SHP77 (cell line): ENCODE measurements at regions not wholly inside any gene's neighbourhood (a gene's known extent, or its start where the extent isn't known, plus 50 kb on each side); places are given as distances from the start of the nearest gene placed in this dataset.

Source experiments
- DNase-seq, 2 experiments: peaks; one replicate each; lab custom pipeline; 2025; lab: John Stamatoyannopoulos, UW

DNA sequence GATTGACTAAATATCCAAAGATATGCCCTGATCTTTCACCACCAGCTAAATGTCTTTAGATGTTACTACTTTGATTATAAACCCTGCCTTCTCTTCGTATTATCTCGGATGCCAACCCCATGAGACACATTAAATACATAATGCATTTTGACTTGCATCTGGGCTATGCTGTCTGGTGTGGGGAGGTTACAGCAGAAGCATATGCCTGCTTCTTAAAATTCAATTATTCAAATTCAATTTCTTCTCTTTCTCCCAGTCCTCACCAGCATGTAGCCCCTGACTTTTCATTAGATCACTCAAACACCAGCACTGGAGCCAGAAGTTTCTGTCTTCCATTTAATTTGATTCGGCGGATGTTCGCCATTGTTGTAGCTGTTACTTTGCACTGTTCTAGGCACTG, 360.7 kb upstream of the CAMK1G start:
- DNase-seq, result no peak

DNA sequence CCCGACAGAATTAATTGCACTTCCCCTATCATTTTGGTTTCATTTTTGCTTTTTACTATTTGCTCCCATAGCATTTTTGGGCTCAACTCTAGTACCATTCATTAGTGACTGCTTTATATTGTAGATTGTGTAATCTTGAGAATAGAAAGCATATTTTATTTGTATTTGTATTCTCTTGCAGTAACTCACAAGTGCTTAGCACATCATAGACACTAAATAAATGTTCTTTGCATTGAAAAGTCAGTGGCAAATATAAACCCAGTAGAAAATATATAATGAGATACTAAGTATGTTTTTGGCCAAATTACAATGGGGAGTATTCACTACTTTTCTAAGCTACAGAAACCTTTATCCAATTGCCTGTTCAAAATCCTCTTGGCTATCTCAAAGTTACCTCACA, 359.7 kb upstream of the CAMK1G start:
- no peak for DNase-seq

DNA sequence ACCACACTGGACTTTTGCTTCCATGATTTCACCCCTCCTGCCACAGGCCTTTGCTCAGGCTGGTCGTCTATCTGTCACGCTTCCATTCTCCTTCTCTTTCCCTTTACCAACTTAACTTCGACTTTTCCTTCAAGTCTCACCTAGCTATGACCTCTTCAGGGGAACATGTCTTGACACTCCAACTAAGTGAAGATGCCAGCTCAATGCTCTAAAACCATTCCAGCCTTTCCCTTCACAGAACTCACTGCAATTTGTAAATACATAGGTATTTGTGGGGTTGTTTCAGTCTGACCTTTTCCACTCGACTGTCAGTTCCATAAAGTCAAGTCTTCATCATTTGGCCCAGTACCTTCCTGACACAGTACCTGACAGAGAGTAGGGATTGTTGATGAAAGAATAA, 358.6 kb upstream of the CAMK1G start:
- no peak for DNase-seq

GRCh38 chr1:209227171-209227570, 356.3 kb upstream of the CAMK1G start:
- DNase-seq, result no peak

- DNase-seq, result no peak
Measured at GRCh38 chr1:209227941-209228340, 355.6 kb upstream of the CAMK1G start.

- DNase-seq, result no peak
Measured at GRCh38 chr1:209229494-209230061, 353.9 kb upstream of the CAMK1G start.

- DNase-seq, result no peak
Measured at GRCh38 chr1:209230314-209230713, 353.2 kb upstream of the CAMK1G start.

DNA sequence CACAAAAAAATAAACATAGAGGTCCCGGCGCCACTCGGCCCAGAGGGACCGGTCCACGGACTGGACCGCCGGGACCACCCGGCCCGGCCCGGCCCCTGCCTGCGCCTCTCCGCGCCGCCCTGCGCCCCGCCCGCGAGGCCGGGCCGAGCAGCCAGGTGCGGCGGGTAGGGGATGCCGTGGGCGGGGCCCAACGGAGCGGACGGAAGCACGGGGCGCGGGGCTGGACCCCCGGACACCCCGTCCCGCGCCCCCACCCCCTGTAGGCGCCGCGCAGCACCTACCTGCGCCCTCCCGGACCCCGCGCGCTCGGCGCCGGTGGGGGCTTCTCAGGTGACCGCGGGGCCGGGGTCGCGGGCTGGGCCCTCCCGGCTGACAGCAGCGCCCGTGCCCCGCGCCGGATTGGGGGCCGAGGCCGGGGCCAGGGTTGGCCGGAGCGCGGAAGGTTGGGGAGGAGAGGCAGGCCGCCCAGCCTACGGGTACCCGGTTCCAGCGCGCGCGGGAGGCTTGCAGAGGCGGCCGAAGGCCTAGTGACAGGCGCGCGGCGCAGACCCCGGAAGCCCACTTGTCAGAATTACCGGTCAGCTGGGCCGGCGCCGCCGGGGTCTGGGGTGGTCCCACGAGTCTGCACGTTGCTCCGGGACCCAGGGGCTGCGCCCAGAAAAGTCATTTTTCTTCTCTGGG, 351.9 kb upstream of the CAMK1G start:
- no peak for DNase-seq

DNA sequence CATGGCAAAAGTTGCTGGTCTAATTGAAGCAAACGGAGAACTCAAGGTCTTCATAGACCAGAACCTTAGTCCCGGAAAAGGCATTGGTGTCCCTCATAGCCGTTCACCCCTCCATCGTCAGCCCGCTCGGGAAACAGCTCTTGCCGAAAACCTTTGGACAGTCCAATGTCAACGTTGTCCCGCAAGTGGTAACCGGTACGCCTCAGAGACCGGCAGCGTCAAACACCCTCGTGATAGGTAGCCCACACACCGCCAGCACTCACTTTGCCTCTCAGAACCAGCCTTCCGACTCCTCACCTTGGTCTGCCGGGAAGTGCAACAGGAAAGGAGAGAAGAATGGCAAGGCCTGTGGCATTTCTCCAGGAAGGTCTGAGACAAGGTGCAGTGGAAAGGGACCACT, 351.3 kb upstream of the CAMK1G start:
- no peak for DNase-seq

GRCh38 chr1:209232759-209233158, 350.8 kb upstream of the CAMK1G start:
- DNase-seq, result no peak

GRCh38 chr1:209235166-209235565, 348.3 kb upstream of the CAMK1G start:
- DNase-seq, result no peak

- no peak for DNase-seq
Measured at GRCh38 chr1:209238356-209238755, 345.2 kb upstream of the CAMK1G start.

DNA sequence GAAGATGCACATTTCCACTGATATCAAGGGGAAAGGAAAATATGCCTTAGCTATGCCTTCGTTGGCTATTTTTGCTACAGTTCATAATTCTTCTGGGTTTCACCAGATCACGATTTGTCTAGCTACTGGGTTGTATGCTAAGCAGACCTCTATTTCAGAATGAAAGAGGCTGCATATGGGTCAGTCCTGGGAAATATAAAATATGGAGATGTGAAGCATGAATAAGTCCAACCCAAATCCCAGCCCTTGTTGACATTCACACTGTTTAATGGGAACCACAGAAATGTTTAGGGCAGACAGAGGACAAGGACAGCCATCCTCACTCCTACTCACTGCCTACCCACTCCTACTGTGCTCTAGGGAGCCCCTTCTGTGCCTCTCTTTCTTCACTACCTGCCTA, 343.2 kb upstream of the CAMK1G start:
- no peak for DNase-seq

DNA sequence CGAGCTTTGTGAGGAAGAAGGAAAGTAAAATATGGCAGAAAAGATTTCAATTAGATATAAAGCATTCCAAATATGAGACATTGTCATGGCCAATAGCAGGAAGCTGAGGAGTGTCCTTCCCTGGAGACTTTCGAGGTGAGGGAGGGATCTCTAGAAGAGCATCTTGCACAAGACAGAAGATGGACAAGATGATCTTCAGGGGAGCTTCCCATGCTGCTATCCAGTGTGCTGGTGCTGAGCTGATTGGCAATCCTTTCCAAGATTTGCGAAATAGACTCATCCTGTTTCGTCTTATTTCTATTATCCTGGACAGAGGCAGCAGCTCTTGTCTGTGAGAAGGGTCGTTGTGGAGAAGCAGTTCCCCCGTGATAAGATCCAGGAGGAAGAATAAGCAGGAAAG, 342.0 kb upstream of the CAMK1G start:
- DNase-seq, result no peak

DNA sequence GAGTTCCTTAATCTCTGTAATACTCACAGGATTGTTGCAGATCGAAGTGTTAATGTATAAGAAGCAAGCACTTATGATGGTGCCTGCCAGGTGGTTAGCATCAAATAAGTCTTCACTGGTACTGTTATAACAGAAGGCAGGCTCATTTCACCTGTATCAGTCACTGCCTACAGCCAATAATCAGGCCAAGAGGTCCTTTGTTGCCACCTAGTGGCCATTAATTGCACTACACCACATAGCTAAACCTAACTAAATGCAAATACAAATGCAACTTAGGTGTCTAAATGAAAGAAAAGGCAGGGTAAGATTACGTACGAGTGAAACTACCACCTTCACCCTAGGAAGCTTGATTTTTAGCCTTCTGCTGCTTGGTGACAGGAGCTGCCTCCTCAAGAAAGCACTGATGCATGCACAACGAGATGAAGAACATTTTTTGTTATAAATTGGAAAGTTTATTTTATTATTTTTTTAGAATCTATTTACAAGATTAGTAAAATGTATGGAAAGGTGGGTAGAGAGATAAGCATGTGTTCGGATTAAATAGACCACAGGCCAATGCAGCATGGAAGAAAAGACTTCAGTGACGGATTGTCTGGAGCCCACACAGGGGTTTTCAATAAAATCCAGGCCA, 334.8 kb upstream of the CAMK1G start:
- DNase-seq, result peak; percentile 46 to 59

GRCh38 chr1:209249280-209249670, 334.2 kb upstream of the CAMK1G start:
- no peak for DNase-seq

DNA sequence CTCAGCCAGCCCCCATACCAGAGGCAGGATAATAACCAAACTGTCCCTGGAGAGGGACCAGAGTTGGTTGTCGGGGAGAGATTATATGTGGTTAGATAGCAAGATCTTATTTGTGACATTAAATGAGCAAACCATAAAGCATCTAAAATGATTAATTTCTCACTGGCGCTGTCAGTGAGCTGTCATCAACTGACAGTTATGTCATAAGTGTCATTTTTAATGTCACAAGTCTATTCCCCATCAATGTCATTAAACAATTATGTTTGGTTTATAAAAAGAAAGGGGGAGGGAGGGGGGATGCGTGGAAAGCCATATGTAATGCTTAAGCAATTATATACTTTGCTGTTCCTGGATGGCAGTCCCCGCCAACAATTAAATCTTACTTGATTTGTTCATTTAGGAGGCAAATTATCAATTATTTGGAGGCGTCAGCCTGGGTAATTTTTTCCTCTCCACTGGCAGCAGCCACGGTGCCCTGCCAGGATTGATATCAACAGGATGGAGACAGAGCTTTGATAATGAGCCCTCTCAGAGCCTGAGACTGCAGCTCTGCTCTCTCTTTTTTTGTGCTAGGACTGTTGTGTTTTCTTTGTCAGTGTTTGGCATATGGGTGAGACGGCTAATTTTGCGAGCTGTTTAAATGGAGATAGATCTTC, 333.6 kb upstream of the CAMK1G start:
- DNase-seq, result no peak

GRCh38 chr1:209250861-209251636, 332.5 kb upstream of the CAMK1G start:
- DNase-seq, result no peak

DNA sequence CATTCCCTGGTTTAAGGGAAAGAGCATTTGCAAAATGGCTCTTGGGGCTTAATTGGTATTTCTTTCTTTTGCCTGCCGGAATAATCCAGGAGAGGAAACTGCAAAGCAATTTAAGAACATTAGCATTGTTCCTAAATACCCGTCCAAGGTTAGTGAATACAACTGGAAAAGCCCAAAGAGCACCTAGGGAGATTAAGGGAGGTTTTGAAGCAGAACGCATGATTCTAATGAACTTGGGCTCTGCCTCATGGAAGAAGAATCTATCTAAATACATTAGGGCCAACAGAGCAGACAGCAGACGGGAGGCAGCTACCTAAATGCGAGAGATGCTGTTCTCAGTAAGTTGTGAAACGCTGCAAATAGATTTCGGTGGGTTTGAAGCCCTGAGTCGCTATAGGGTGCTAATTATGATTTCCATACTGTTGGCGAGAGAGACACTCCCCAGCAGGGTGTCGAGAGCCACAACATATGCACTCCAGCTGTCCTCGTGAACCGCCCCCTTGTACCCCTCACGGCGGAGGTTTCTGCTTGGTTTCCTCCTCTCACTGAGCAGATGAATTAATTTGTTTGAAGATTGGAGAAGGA, 326.7 kb upstream of the CAMK1G start:
- DNase-seq, result no peak

GRCh38 chr1:209257454-209257853, 326.1 kb upstream of the CAMK1G start:
- no peak for DNase-seq

DNA sequence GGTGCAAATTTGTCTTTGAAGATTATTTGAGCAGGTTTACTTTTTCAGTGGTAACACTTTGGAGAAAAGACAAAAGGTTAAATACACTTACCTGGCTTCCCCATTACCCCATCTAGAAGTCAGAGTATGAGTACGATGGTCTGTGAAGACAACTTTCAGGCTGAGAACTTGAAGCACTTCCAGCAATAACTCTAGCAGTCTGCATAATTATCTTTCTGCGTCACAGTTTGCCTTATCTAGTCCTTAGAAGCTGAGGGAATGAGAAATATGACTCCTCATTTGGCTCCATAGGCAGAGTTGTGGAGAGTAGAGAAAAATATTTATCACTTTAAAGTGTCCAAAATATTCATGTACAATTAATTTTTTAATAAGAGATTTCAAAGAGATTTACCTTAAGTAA, 323.4 kb upstream of the CAMK1G start:
- no peak for DNase-seq

DNA sequence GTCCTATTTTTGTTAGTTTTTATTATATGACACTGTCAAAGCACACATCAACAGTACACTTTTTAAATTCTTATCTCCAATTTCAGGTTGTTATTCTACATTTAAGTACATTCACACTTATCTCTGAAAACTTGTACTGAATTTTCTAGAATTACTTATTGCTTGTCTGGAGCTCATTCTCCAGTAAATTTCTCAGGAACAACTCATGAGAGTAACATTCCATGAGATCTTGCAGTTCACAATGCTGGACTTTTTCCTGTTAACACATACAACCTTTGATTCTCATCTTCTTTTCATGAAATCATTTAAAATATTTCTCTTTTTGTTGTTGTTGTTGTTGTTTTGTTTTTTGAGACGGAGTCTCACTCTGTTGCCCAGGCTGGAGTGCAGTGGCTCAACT, 320.9 kb upstream of the CAMK1G start:
- DNase-seq, result no peak
